CD4-positive, alpha-beta T cell (primary cell): ENCODE measurements at regions not wholly inside any gene's neighbourhood (a gene's known extent, or its start where the extent isn't known, plus 50 kb on each side); places are given as distances from the start of the nearest gene placed in this dataset.

Source experiments
- ATAC-seq: fragments of 200-7000 bp; cut with Tn5 transposase; one replicate; pipeline ENCODE4 v1.10.0; 2022; ENCODE audit warnings: mild to moderate bottlenecking; ENCODE audit not compliant: poor library complexity
- CTCF ChIA-PET: fragments of 350-600 bp; sonication (Branson Sonifier 250); formaldehyde crosslinking; loops from one replicate; lab custom pipeline; 2021; ENCODE audit warnings: antibody characterized with exemption, inconsistent platforms; lab: Charles Lee
- POLR2A ChIA-PET: fragments of 350-600 bp; sonication (Branson Sonifier 250); formaldehyde crosslinking; loops from one replicate; lab custom pipeline; 2021; ENCODE audit warnings: antibody characterized with exemption, inconsistent platforms; lab: Charles Lee
- DNase-seq, 14 experiments: peaks; one replicate each; pipeline ENCODE4 v3.0.0-alpha.2; 2013 to 2020; ENCODE audit warnings: mixed read lengths in 2 of 14
- H3K27ac ChIP-seq, 2 donors: one replicate each; pipeline versions ENCODE4 v1.5.1 to v1.7.0; 2013; ENCODE audit warnings: low read length in 2 of 2, low read depth in 1 of 2, mild to moderate bottlenecking in 1 of 2
- H3K27me3 ChIP-seq, 2 experiments: 1 replicate in 1 of 2; 2 replicates in 1 of 2; pipeline versions ENCODE4 v1.6.1 to v1.7.0; 2013; ENCODE audit warnings: low read length in 2 of 2, control low read depth in 1 of 2, mild to moderate bottlenecking in 1 of 2, moderate library complexity in 1 of 2; ENCODE audit not compliant: insufficient read depth in 2 of 2, control insufficient read depth in 1 of 2
- H3K36me3 ChIP-seq: one replicate; pipeline ENCODE4 v1.6.1; 2013; ENCODE audit warnings: low read length, control low read depth; ENCODE audit not compliant: insufficient read depth
- H3K4me1 ChIP-seq: one replicate; pipeline ENCODE4 v1.6.1; 2013; ENCODE audit warnings: low read length, control low read depth; ENCODE audit not compliant: insufficient read depth
- H3K4me3 ChIP-seq: one replicate; pipeline ENCODE4 v1.5.1; 2013; ENCODE audit warnings: mild to moderate bottlenecking, low read length, moderate library complexity
- H3K9me3 ChIP-seq, 2 experiments: 1 replicate in 1 of 2; 2 replicates in 1 of 2; pipeline versions ENCODE4 v1.6.1 to v1.7.0; 2013; ENCODE audit warnings: low read length in 2 of 2, mild to moderate bottlenecking in 2 of 2, control low read depth in 1 of 2, moderate library complexity in 1 of 2; ENCODE audit not compliant: control insufficient read depth in 1 of 2, insufficient read depth in 1 of 2
- H3K27ac Mint-ChIP-seq: one replicate; pipeline ENCODE4 v1.8.0; 2020; ENCODE audit warnings: mixed read lengths
- H3K27me3 Mint-ChIP-seq: one replicate; pipeline ENCODE4 v1.8.0; 2021; ENCODE audit warnings: mixed read lengths
- H3K36me3 Mint-ChIP-seq: one replicate; pipeline ENCODE4 v1.8.0; 2021; ENCODE audit warnings: low read depth, mixed read lengths
- H3K4me1 Mint-ChIP-seq: one replicate; pipeline ENCODE4 v1.8.0; 2021; ENCODE audit warnings: low read depth, mixed read lengths
- H3K4me3 Mint-ChIP-seq: one replicate; pipeline ENCODE4 v1.8.0; 2020; ENCODE audit warnings: mild to moderate bottlenecking, mixed read lengths
- H3K9me3 Mint-ChIP-seq: one replicate; pipeline ENCODE4 v1.8.0; 2020; ENCODE audit warnings: mixed read lengths
- CTCF ChIP-seq: fragments of 200-600 bp; IDR thresholded peaks from one replicate; pipeline ENCODE4 v1.8.0; 2022; ENCODE audit warnings: antibody characterized with exemption, mild to moderate bottlenecking
- intact Hi-C, 2 experiments: fragments of 100-400 bp; cut with DNase I in 1 of 2; cut with micrococcal nuclease in 1 of 2; formaldehyde crosslinking; loops; one replicate each; pipeline versions ENCODE4 v1.15.1 to v1.9.0; 2023 to 2025; cut with DNase I, micrococcal nuclease

- H3K36me3 Mint-ChIP-seq: no peaks in the 10 kb centered on the region
- CTCF ChIA-PET: no interaction called here
These were observed 66.3 kb upstream of the NFIB start for GRCh38 chr9:14380061-14380836.

GRCh38 chr9:14379280-14379679 is 65.3 kb upstream of the NFIB start:
- no peaks in the 10 kb centered on the region for H3K4me1 Mint-ChIP-seq
- ChIA-PET POLR2A (no interaction called here), CTCF (no interaction called here)
- H3K27ac ChIP-seq: no peak overlapping the region
- H3K27ac Mint-ChIP-seq: no peak overlapping the region
- H3K27me3 Mint-ChIP-seq: peaks cover 15% of the 10 kb centered on the region
- H3K9me3 Mint-ChIP-seq: no peaks in the 10 kb centered on the region
- intact Hi-C loops: no loop called here
- no peaks in the 10 kb centered on the region for H3K36me3 ChIP-seq
- DNase-seq: no peak
- no peaks in the 10 kb centered on the region for H3K4me1 ChIP-seq
- TF ChIP-seq CTCF: no peak
- no peaks in the 10 kb centered on the region for H3K9me3 ChIP-seq
- no peaks in the 10 kb centered on the region for H3K36me3 Mint-ChIP-seq
- H3K27me3 ChIP-seq: peaks cover 0 to 5% of the 10 kb centered on the region in 2 experiments
- H3K4me3 Mint-ChIP-seq: no peak overlapping the region
- ATAC-seq: no peak
- no peak overlapping the region for H3K4me3 ChIP-seq

More at GRCh38 chr9:14380061-14380836, 66.3 kb upstream of the NFIB start:
- peaks cover 15% of the 10 kb centered on the region for H3K27me3 Mint-ChIP-seq
- POLR2A ChIA-PET: no interaction called here
- no peak for DNase-seq
- no peak for ATAC-seq
- Histone ChIP-seq H3K4me1 (no peaks in the 10 kb centered on the region), H3K27me3 (peaks cover 0 to 5% of the 10 kb centered on the region in 2 experiments), H3K4me3 (no peak overlapping the region), H3K36me3 (no peaks in the 10 kb centered on the region), H3K9me3 (no peaks in the 10 kb centered on the region), H3K27ac (no peak overlapping the region)
- intact Hi-C loops: no loop called here
- H3K4me1 Mint-ChIP-seq: no peaks in the 10 kb centered on the region
- H3K27ac Mint-ChIP-seq: no peak overlapping the region
- TF ChIP-seq CTCF: no peak
- H3K4me3 Mint-ChIP-seq: no peak overlapping the region
- no peaks in the 10 kb centered on the region for H3K9me3 Mint-ChIP-seq

- Histone ChIP-seq H3K36me3 (no peaks in the 10 kb centered on the region), H3K27ac (no peak overlapping the region), H3K27me3 (peaks cover 0 to 5% of the 10 kb centered on the region in 2 experiments), H3K9me3 (no peaks in the 10 kb centered on the region), H3K4me1 (no peaks in the 10 kb centered on the region), H3K4me3 (no peak overlapping the region)
- H3K9me3 Mint-ChIP-seq: peaks cover 2% of the 10 kb centered on the region
- TF ChIP-seq CTCF: no peak
- peaks cover 14% of the 10 kb centered on the region for H3K27me3 Mint-ChIP-seq
- CTCF ChIA-PET: no interaction called here
- POLR2A ChIA-PET: no interaction called here
- ATAC-seq (no peak), DNase-seq (no peak)
- no peak overlapping the region for H3K4me3 Mint-ChIP-seq
- H3K36me3 Mint-ChIP-seq: no peaks in the 10 kb centered on the region
- no peaks in the 10 kb centered on the region for H3K4me1 Mint-ChIP-seq
- intact Hi-C loops: no loop called here
- no peak overlapping the region for H3K27ac Mint-ChIP-seq
These were observed 59.8 kb upstream of the NFIB start for GRCh38 chr9:14373706-14374105.
